BLaER1 (cell line): ENCODE measurements at regions not wholly inside any gene's neighbourhood (a gene's known extent, or its start where the extent isn't known, plus 50 kb on each side); places are given as distances from the start of the nearest gene placed in this dataset.

Source experiments
- H3K27ac ChIP-seq: shearing (Covaris generic); formaldehyde crosslinking; 2 replicates; pipeline ENCODE4 v1.8.1; 2022
- H3K27me3 ChIP-seq: shearing (Covaris generic); formaldehyde crosslinking; 2 replicates; pipeline ENCODE4 v1.8.1; 2022
- H3K36me3 ChIP-seq: shearing (Covaris generic); formaldehyde crosslinking; 2 replicates; pipeline ENCODE4 v1.8.1; 2022
- H3K4me1 ChIP-seq: shearing (Covaris generic); formaldehyde crosslinking; 2 replicates; pipeline ENCODE4 v1.8.1; 2022
- H3K4me2 ChIP-seq: shearing (Covaris generic); formaldehyde crosslinking; 2 replicates; pipeline ENCODE4 v1.8.1; 2022
- H3K4me3 ChIP-seq: shearing (Covaris generic); formaldehyde crosslinking; 2 replicates; pipeline ENCODE4 v1.8.1; 2022
- H3K9ac ChIP-seq: shearing (Covaris generic); formaldehyde crosslinking; 2 replicates; pipeline ENCODE4 v1.8.1; 2022
- H3K9me3 ChIP-seq: shearing (Covaris generic); formaldehyde crosslinking; 2 replicates; pipeline ENCODE4 v1.8.1; 2022
- H4K20me1 ChIP-seq: shearing (Covaris generic); formaldehyde crosslinking; 2 replicates; pipeline ENCODE4 v1.8.1; 2022
- Cebpa-rat ChIP-seq: shearing (Covaris generic); IDR thresholded peaks from 2 replicates; pipeline ENCODE4 v1.8.1; 2022

DNA sequence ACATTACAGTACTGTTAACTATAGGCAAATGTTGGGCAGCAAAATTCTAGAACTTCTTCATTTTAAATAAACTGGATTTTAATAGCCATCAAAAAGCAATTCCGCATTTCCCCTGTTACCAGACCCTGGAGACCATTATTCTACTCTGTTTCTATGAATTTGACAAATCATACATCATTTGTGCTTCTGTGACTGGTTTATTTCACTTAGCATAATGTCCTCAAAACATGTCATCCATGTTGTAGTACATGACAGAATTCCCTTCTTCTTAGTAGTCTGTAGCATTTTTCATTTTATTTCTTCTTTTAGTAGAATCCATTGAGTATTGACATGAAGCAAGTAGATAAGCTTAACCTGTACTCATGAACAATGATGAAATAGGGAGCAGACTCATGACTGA lies 59.4 kb upstream of the PPP4R3C start:
- H3K4me3 ChIP-seq = no peak overlapping the region
- H3K9me3 ChIP-seq = no peaks in the 10 kb centered on the region
- H3K4me2 ChIP-seq = no peak overlapping the region
- no peak for TF ChIP-seq Cebpa-rat
- H4K20me1 ChIP-seq = no peaks in the 10 kb centered on the region
- H3K4me1 ChIP-seq = no peaks in the 10 kb centered on the region
- no peaks in the 10 kb centered on the region for H3K36me3 ChIP-seq
- no peak overlapping the region for H3K27ac ChIP-seq
- peaks cover 53% of the 10 kb centered on the region for H3K27me3 ChIP-seq
- no peak overlapping the region for H3K9ac ChIP-seq

DNA sequence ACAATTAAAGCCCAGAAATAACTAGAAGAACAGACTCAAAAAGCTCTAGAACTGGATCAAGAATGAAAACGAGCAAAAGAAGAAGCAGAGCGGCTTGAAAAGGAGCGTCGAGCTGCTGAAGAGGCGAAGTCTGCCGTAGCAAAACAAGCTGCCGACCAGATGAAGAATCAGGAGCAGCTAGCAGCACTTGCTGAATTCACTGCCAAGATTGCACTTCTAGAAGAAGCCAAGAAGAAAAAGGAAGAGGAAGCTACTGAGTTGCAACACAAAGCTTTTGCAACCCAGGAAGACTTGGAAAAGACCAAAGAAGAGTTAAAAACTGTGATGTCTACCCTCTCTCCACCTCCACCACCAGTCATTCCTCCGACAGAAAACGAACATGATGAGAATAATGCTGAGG lies 56.1 kb upstream of the PPP4R3C start:
- no peak overlapping the region for H3K27ac ChIP-seq
- no peak for TF ChIP-seq Cebpa-rat
- H3K9me3 ChIP-seq = no peaks in the 10 kb centered on the region
- H3K4me3 ChIP-seq = no peak overlapping the region
- H3K27me3 ChIP-seq = peaks cover 69% of the 10 kb centered on the region
- H3K36me3 ChIP-seq = no peaks in the 10 kb centered on the region
- H3K4me1 ChIP-seq = no peaks in the 10 kb centered on the region
- H4K20me1 ChIP-seq = no peaks in the 10 kb centered on the region
- H3K9ac ChIP-seq = no peak overlapping the region
- H3K4me2 ChIP-seq = no peak overlapping the region
